ENCODE measurements at regions not wholly inside any gene's neighbourhood (a gene's known extent, or its start where the extent isn't known, plus 50 kb on each side); places are given as distances from the start of the nearest gene placed in this dataset.

- TF ChIP-seq EZH2 (IDR thresholded peaks at IDR 0.05; ENCODE audit: insufficient read depth, low read length), result no peak
- no peak for TF ChIP-seq CTCF (IDR thresholded peaks at IDR 0.05; ENCODE audit: insufficient read depth, low read depth, low read length)
- FAIRE-seq (no peak), DNase-seq (ENCODE audit: low read depth) (no peak)
- Mint-ChIP-seq H3K27ac (ENCODE audit: unreplicated experiment) (no peak overlapping the region), H3K9me3 (ENCODE audit: unreplicated experiment) (peaks cover 2% of the 10 kb centered on the region), H3K4me3 (ENCODE audit: unreplicated experiment) (no peak overlapping the region), H3K4me1 (ENCODE audit: low read depth, unreplicated experiment) (no peaks in the 10 kb centered on the region), H3K27me3 (ENCODE audit: low read depth, unreplicated experiment) (peaks cover 2% of the 10 kb centered on the region), H3K36me3 (ENCODE audit: low read depth, unreplicated experiment) (peaks cover 1% of the 10 kb centered on the region)
- no peaks in the 10 kb centered on the region for H3K79me2 ChIP-seq (ENCODE audit: insufficient read depth, low read length)
- no peak overlapping the region for H3K4me2 ChIP-seq (ENCODE audit: low read length)
- H3K9ac ChIP-seq (ENCODE audit: low read length), result no peak overlapping the region
- H4K20me1 ChIP-seq (ENCODE audit: insufficient read depth, low read length), result no peaks in the 10 kb centered on the region
- H3K4me1 ChIP-seq (ENCODE audit: insufficient read depth, low read length), result no peaks in the 10 kb centered on the region
- H3K9me3 ChIP-seq (ENCODE audit: insufficient read depth, low read depth, low read length), result no peaks in the 10 kb centered on the region
- no peaks in the 10 kb centered on the region for H3K36me3 ChIP-seq (ENCODE audit: insufficient read depth, low read length)
- H3K27me3 ChIP-seq (ENCODE audit: insufficient read depth, low read length), result no peaks in the 10 kb centered on the region
- H3K4me3 ChIP-seq (ENCODE audit: insufficient read depth, low read depth, low read length), result no peak overlapping the region
- H3K27ac ChIP-seq (ENCODE audit: low read depth, low read length), result no peak overlapping the region
- no peak overlapping the region for H2AFZ ChIP-seq (ENCODE audit: low read depth, low read length)
Observed at GRCh38 chr2:204346906-204347305, 198.4 kb upstream of the PARD3B start.

- Mint-ChIP-seq H3K36me3 (ENCODE audit: low read depth, unreplicated experiment) (no peaks in the 10 kb centered on the region), H3K9me3 (ENCODE audit: unreplicated experiment) (no peaks in the 10 kb centered on the region), H3K27me3 (ENCODE audit: low read depth, unreplicated experiment) (no peaks in the 10 kb centered on the region), H3K4me1 (ENCODE audit: low read depth, unreplicated experiment) (peaks cover 15% of the 10 kb centered on the region), H3K27ac (ENCODE audit: unreplicated experiment) (peak overlapping the region; percentile 69), H3K4me3 (ENCODE audit: unreplicated experiment) (no peak overlapping the region)
- Histone ChIP-seq H3K36me3 (ENCODE audit: insufficient read depth, low read length) (no peaks in the 10 kb centered on the region), H3K27ac (ENCODE audit: low read depth, low read length) (no peak overlapping the region), H3K9ac (ENCODE audit: low read length) (no peak overlapping the region), H4K20me1 (ENCODE audit: insufficient read depth, low read length) (no peaks in the 10 kb centered on the region), H3K4me2 (ENCODE audit: low read length) (no peak overlapping the region), H3K27me3 (ENCODE audit: insufficient read depth, low read length) (no peaks in the 10 kb centered on the region), H3K4me1 (ENCODE audit: insufficient read depth, low read length) (no peaks in the 10 kb centered on the region), H2AFZ (ENCODE audit: low read depth, low read length) (no peak overlapping the region), H3K9me3 (ENCODE audit: insufficient read depth, low read depth, low read length) (no peaks in the 10 kb centered on the region), H3K79me2 (ENCODE audit: insufficient read depth, low read length) (no peaks in the 10 kb centered on the region), H3K4me3 (ENCODE audit: insufficient read depth, low read depth, low read length) (no peak overlapping the region)
- FAIRE-seq (no peak), DNase-seq (ENCODE audit: low read depth) (peak; percentile 35)
- TF ChIP-seq EZH2 (IDR thresholded peaks at IDR 0.05; ENCODE audit: insufficient read depth, low read length) (no peak), CTCF (IDR thresholded peaks at IDR 0.05; ENCODE audit: insufficient read depth, low read depth, low read length) (no peak)
Observed at GRCh38 chr2:204353823-204354222, 191.5 kb upstream of the PARD3B start.

GRCh38 chr2:204354442-204354856 lies 190.8 kb upstream of the PARD3B start:
- Mint-ChIP-seq H3K4me1 (ENCODE audit: low read depth, unreplicated experiment) (peaks cover 17% of the 10 kb centered on the region), H3K27ac (ENCODE audit: unreplicated experiment) (peak overlapping the region; percentile 59), H3K4me3 (ENCODE audit: unreplicated experiment) (no peak overlapping the region), H3K27me3 (ENCODE audit: low read depth, unreplicated experiment) (no peaks in the 10 kb centered on the region), H3K9me3 (ENCODE audit: unreplicated experiment) (no peaks in the 10 kb centered on the region), H3K36me3 (ENCODE audit: low read depth, unreplicated experiment) (no peaks in the 10 kb centered on the region)
- Histone ChIP-seq H3K4me3 (ENCODE audit: insufficient read depth, low read depth, low read length) (no peak overlapping the region), H3K27ac (ENCODE audit: low read depth, low read length) (no peak overlapping the region), H3K79me2 (ENCODE audit: insufficient read depth, low read length) (no peaks in the 10 kb centered on the region), H3K4me1 (ENCODE audit: insufficient read depth, low read length) (no peaks in the 10 kb centered on the region), H2AFZ (ENCODE audit: low read depth, low read length) (no peak overlapping the region), H4K20me1 (ENCODE audit: insufficient read depth, low read length) (no peaks in the 10 kb centered on the region), H3K27me3 (ENCODE audit: insufficient read depth, low read length) (no peaks in the 10 kb centered on the region), H3K9ac (ENCODE audit: low read length) (no peak overlapping the region), H3K9me3 (ENCODE audit: insufficient read depth, low read depth, low read length) (no peaks in the 10 kb centered on the region), H3K36me3 (ENCODE audit: insufficient read depth, low read length) (no peaks in the 10 kb centered on the region), H3K4me2 (ENCODE audit: low read length) (no peak overlapping the region)
- TF ChIP-seq CTCF (IDR thresholded peaks at IDR 0.05; ENCODE audit: insufficient read depth, low read depth, low read length) (no peak), EZH2 (IDR thresholded peaks at IDR 0.05; ENCODE audit: insufficient read depth, low read length) (no peak)
- DNase-seq (ENCODE audit: low read depth) (no peak), FAIRE-seq (no peak)
